ENCODE measurements at regions not wholly inside any gene's neighbourhood (a gene's known extent, or its start where the extent isn't known, plus 50 kb on each side); places are given as distances from the start of the nearest gene placed in this dataset.

- no peaks in the 10 kb centered on the region for H3K79me2 ChIP-seq
- no peak for TF ChIP-seq CTCF (IDR thresholded peaks at IDR 0.05)
- H3K27ac ChIP-seq = no peak overlapping the region
- H3K9me3 ChIP-seq (ENCODE audit: control insufficient read depth, low read length) = no peaks in the 10 kb centered on the region
- no peaks in the 10 kb centered on the region for H3K36me3 ChIP-seq (ENCODE audit: control insufficient read depth, insufficient read depth, low read length)
- no peak overlapping the region for H3K4me3 ChIP-seq (ENCODE audit: low read depth, low read length)
- no peak overlapping the region for H3K4me2 ChIP-seq (ENCODE audit: low read length)
- no peaks in the 10 kb centered on the region for H3K4me1 ChIP-seq
- H2AFZ ChIP-seq = no peak overlapping the region
- H3K27me3 ChIP-seq (ENCODE audit: control insufficient read depth, insufficient read depth, low read length) = no peaks in the 10 kb centered on the region
- no peak overlapping the region for H3K9ac ChIP-seq
Measured at GRCh38 chr10:36366843-36367242, 724.7 kb upstream of the FZD8 start.

GRCh38 chr10:36366065-36366464 is 724.0 kb upstream of the FZD8 start:
- Histone ChIP-seq H3K36me3 (ENCODE audit: control insufficient read depth, insufficient read depth, low read length) (no peaks in the 10 kb centered on the region), H3K27ac (no peak overlapping the region), H3K9ac (no peak overlapping the region), H2AFZ (no peak overlapping the region), H3K27me3 (ENCODE audit: control insufficient read depth, insufficient read depth, low read length) (no peaks in the 10 kb centered on the region), H3K79me2 (no peaks in the 10 kb centered on the region), H3K4me2 (ENCODE audit: low read length) (no peak overlapping the region), H3K4me3 (ENCODE audit: low read depth, low read length) (no peak overlapping the region), H3K9me3 (ENCODE audit: control insufficient read depth, low read length) (no peaks in the 10 kb centered on the region), H3K4me1 (no peaks in the 10 kb centered on the region)
- TF ChIP-seq CTCF (IDR thresholded peaks at IDR 0.05) = no peak

- Histone ChIP-seq H3K4me3 (ENCODE audit: low read depth, low read length) (no peak overlapping the region), H3K9ac (no peak overlapping the region), H3K27me3 (ENCODE audit: control insufficient read depth, insufficient read depth, low read length) (no peaks in the 10 kb centered on the region), H3K36me3 (ENCODE audit: control insufficient read depth, insufficient read depth, low read length) (no peaks in the 10 kb centered on the region), H3K4me2 (ENCODE audit: low read length) (no peak overlapping the region), H3K9me3 (ENCODE audit: control insufficient read depth, low read length) (no peaks in the 10 kb centered on the region), H2AFZ (no peak overlapping the region), H3K4me1 (no peaks in the 10 kb centered on the region), H3K79me2 (no peaks in the 10 kb centered on the region), H3K27ac (no peak overlapping the region)
- TF ChIP-seq CTCF (IDR thresholded peaks at IDR 0.05) = no peak
Measured at GRCh38 chr10:36362257-36362656, 720.2 kb upstream of the FZD8 start.

GRCh38 chr10:36358736-36359135 is 716.6 kb upstream of the FZD8 start:
- Histone ChIP-seq H3K4me1 (no peaks in the 10 kb centered on the region), H3K79me2 (no peaks in the 10 kb centered on the region), H3K4me3 (ENCODE audit: low read depth, low read length) (no peak overlapping the region), H3K27ac (no peak overlapping the region), H2AFZ (no peak overlapping the region), H3K36me3 (ENCODE audit: control insufficient read depth, insufficient read depth, low read length) (no peaks in the 10 kb centered on the region), H3K9me3 (ENCODE audit: control insufficient read depth, low read length) (no peaks in the 10 kb centered on the region), H3K9ac (no peak overlapping the region), H3K27me3 (ENCODE audit: control insufficient read depth, insufficient read depth, low read length) (no peaks in the 10 kb centered on the region), H3K4me2 (ENCODE audit: low read length) (no peak overlapping the region)
- no peak for TF ChIP-seq CTCF (IDR thresholded peaks at IDR 0.05)

GRCh38 chr10:36354633-36355032 is 712.5 kb upstream of the FZD8 start:
- Histone ChIP-seq H3K36me3 (ENCODE audit: control insufficient read depth, insufficient read depth, low read length) (no peaks in the 10 kb centered on the region), H3K4me1 (no peaks in the 10 kb centered on the region), H3K79me2 (no peaks in the 10 kb centered on the region), H3K9ac (no peak overlapping the region), H3K4me2 (ENCODE audit: low read length) (no peak overlapping the region), H2AFZ (no peak overlapping the region), H3K27ac (no peak overlapping the region), H3K4me3 (ENCODE audit: low read depth, low read length) (no peak overlapping the region), H3K27me3 (ENCODE audit: control insufficient read depth, insufficient read depth, low read length) (no peaks in the 10 kb centered on the region), H3K9me3 (ENCODE audit: control insufficient read depth, low read length) (no peaks in the 10 kb centered on the region)
- TF ChIP-seq CTCF (IDR thresholded peaks at IDR 0.05) = no peak

Measured in parathyroid adenoma (tissue), 2 donors.